Neural cell (in vitro differentiated cells): ENCODE measurements at regions not wholly inside any gene's neighbourhood (a gene's known extent, or its start where the extent isn't known, plus 50 kb on each side); places are given as distances from the start of the nearest gene placed in this dataset.

ENCODE experiments used
- H2AFZ ChIP-seq: fragments of 200-600, 300-800 bp; sonication (generic), shearing (Covaris generic); 2 replicates; pipeline ENCODE4 v1.6.0; 2014; ENCODE audit warnings: low read depth, mild to moderate bottlenecking, antibody characterized with exemption, low read length, moderate library complexity
- H3F3A ChIP-seq: fragments of 200-600 bp; shearing (Covaris generic); 2 replicates; pipeline ENCODE4 v1.6.1; 2016; ENCODE audit warnings: mild to moderate bottlenecking, moderate library complexity, mixed read lengths, antibody characterized with exemption, low read length; ENCODE audit not compliant: insufficient read depth, poor library complexity, severe bottlenecking
- H3K27ac ChIP-seq: fragments of 200-600, 300-800 bp; sonication (generic), shearing (Covaris generic); 2 replicates; pipeline ENCODE4 v1.5.1; 2014; ENCODE audit warnings: mild to moderate bottlenecking, low read length, moderate library complexity
- H3K27me3 ChIP-seq: fragments of 300-800, 200-600 bp; sonication (generic), shearing (Covaris generic); 2 replicates; pipeline ENCODE4 v1.6.0; 2014; ENCODE audit warnings: mild to moderate bottlenecking, low read depth, low read length, moderate library complexity; ENCODE audit not compliant: insufficient read depth
- H3K36me3 ChIP-seq: fragments of 300-800, 200-600 bp; sonication (generic), shearing (Covaris generic); 2 replicates; pipeline ENCODE4 v1.5.1; 2014; ENCODE audit warnings: mild to moderate bottlenecking, antibody characterized with exemption, low read length, moderate library complexity; ENCODE audit not compliant: insufficient read depth
- H3K4me2 ChIP-seq: fragments of 300-800, 200-600 bp; sonication (generic), shearing (Covaris generic); 2 replicates; pipeline ENCODE4 v1.6.0; 2014; ENCODE audit warnings: mild to moderate bottlenecking, low read length
- H3K4me3 ChIP-seq: fragments of 300-800, 200-600 bp; sonication (generic), shearing (Covaris generic); 2 replicates; pipeline ENCODE4 v1.5.1; 2014; ENCODE audit warnings: mild to moderate bottlenecking, low read length, moderate library complexity
- H3K79me2 ChIP-seq: fragments of 200-600 bp; shearing (Covaris generic); replicated peaks from 2 replicates; pipeline ENCODE4 v1.6.0; 2014; ENCODE audit warnings: mild to moderate bottlenecking, low read length, moderate library complexity; ENCODE audit not compliant: insufficient read depth
- H3K9ac ChIP-seq: fragments of 300-800, 200-600 bp; sonication (generic), shearing (Covaris generic); 2 replicates; pipeline ENCODE4 v1.6.1; 2016; ENCODE audit warnings: mild to moderate bottlenecking, low read length, mixed read lengths
- H3K9me2 ChIP-seq: fragments of 200-600 bp; shearing (Covaris generic); 2 replicates; pipeline ENCODE4 v1.6.1; 2016; ENCODE audit warnings: mild to moderate bottlenecking, low read length, mixed read lengths; ENCODE audit not compliant: insufficient read depth
- H3K9me3 ChIP-seq: fragments of 200-600, 300-800 bp; sonication (generic), shearing (Covaris generic); 2 replicates; pipeline ENCODE4 v1.6.1; 2016; ENCODE audit warnings: mild to moderate bottlenecking, mixed run types, low read length, moderate library complexity, mixed read lengths
- H4K20me1 ChIP-seq: fragments of 200-600 bp; shearing (Covaris generic); 2 replicates; pipeline ENCODE4 v1.6.1; 2016; ENCODE audit warnings: mild to moderate bottlenecking, mixed run types; ENCODE audit not compliant: insufficient read depth
- CTCF ChIP-seq: fragments of 450-650 bp; IDR thresholded peaks from 2 replicates; pipeline ENCODE4 v1.5.1; 2014; ENCODE audit warnings: antibody characterized with exemption, mild to moderate bottlenecking, moderate library complexity; ENCODE audit not compliant: poor library complexity, severe bottlenecking
- EP300 ChIP-seq: fragments of 450-650 bp; conservative IDR thresholded peaks from 2 replicates; pipeline ENCODE4 v1.6.1; 2014; ENCODE audit warnings: antibody characterized with exemption, mild to moderate bottlenecking, moderate library complexity; ENCODE audit not compliant: poor library complexity, severe bottlenecking
- EZH2 ChIP-seq: fragments of 200-600, 300-800 bp; shearing (Covaris generic), sonication (generic); IDR thresholded peaks from 2 replicates; pipeline ENCODE4 v1.6.1; 2014; ENCODE audit warnings: antibody characterized with exemption, low read length, borderline replicate concordance, mild to moderate bottlenecking; ENCODE audit not compliant: insufficient read depth, poor library complexity, severe bottlenecking
- MXI1 ChIP-seq: fragments of 450-650 bp; conservative IDR thresholded peaks from 2 replicates; pipeline ENCODE4 v1.6.1; 2014; ENCODE audit warnings: antibody characterized with exemption, mild to moderate bottlenecking; ENCODE audit not compliant: poor library complexity, severe bottlenecking
- POLR2AphosphoS5 ChIP-seq: IDR thresholded peaks from 2 replicates; pipeline ENCODE4 v1.6.1; 2012
- RAD21 ChIP-seq: fragments of 450-650 bp; conservative IDR thresholded peaks from 2 replicates; pipeline ENCODE4 v1.6.1; 2014; ENCODE audit warnings: antibody characterized with exemption, mild to moderate bottlenecking, moderate library complexity
- REST ChIP-seq: IDR thresholded peaks from 2 replicates; pipeline ENCODE4 v1.6.1; 2012; ENCODE audit warnings: borderline replicate concordance
- SMC3 ChIP-seq: fragments of 450-650 bp; conservative IDR thresholded peaks from 2 replicates; pipeline ENCODE4 v1.6.1; 2014; ENCODE audit warnings: antibody characterized with exemption, mild to moderate bottlenecking, moderate library complexity; ENCODE audit not compliant: poor library complexity
- TAF1 ChIP-seq: IDR thresholded peaks from 2 replicates; pipeline ENCODE4 v1.6.1; 2012; ENCODE audit warnings: low read depth

GRCh38 chr10:124153023-124153826 lies 59.8 kb upstream of the CHST15 start:
- H3K27ac ChIP-seq: no peak overlapping the region
- H2AFZ ChIP-seq: no peak overlapping the region
- no peaks in the 10 kb centered on the region for H4K20me1 ChIP-seq
- TF ChIP-seq RAD21 (no peak), SMC3 (no peak), TAF1 (no peak), CTCF (no peak), REST (no peak), POLR2AphosphoS5 (no peak), EP300 (no peak)
- no peaks in the 10 kb centered on the region for H3K9me2 ChIP-seq
- no peaks in the 10 kb centered on the region for H3K79me2 ChIP-seq
- H3K4me2 ChIP-seq: no peak overlapping the region
- no peaks in the 10 kb centered on the region for H3K9me3 ChIP-seq
- H3K4me3 ChIP-seq: no peak overlapping the region
- H3K36me3 ChIP-seq: no peaks in the 10 kb centered on the region
- H3K27me3 ChIP-seq: no peaks in the 10 kb centered on the region
- peaks cover 6% of the 10 kb centered on the region for H3F3A ChIP-seq
- H3K9ac ChIP-seq: no peak overlapping the region

DNA sequence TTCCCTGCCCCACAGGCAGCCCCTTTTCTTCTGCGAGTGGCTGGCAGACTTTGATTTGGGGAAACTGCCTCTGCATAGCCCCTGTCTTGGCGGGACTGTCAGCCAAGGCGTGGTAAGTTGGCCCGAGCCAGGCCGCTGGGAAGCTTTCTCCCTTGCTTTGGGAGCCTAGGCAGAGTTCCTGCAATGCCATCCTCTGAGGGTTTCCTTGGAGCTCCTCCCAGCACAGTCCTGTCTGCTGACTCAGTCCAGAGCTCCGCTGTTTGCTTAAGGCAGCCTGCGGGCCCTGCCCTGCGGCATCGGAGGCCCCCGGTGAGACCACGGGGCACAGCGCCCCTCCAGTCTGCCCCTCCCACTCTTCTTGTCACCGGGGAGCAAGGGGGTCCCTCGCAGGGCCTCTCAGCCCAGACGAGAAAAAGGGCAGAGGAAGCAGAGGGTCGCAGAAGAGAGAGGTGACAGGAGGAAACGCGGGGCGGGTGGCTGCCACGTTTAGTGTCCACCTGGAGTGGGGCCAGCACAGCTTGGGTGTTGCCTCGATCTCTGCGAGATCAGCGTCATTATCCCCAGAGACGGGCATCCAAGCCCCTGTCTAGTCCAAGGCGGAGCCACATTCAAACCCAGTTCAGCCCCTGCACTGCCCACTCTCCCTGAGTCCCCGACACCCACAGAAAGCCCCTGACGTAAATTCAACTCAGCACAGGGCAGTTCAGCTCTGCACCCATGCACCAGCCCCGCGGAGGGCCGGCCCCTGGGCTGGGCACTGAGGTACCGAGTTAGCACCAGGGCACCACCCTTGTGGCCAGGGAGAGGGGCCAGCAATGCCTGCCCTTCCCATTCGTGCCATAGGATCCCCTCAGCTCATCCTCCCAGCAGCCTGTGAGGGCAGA lies 59.0 kb upstream of the CHST15 start:
- H3F3A ChIP-seq: peaks cover 6% of the 10 kb centered on the region
- no peak overlapping the region for H3K4me3 ChIP-seq
- no peaks in the 10 kb centered on the region for H4K20me1 ChIP-seq
- no peaks in the 10 kb centered on the region for H3K27me3 ChIP-seq
- TF ChIP-seq REST (no peak), RAD21 (no peak), MXI1 (no peak), EP300 (no peak), EZH2 (no peak), CTCF (no peak), SMC3 (no peak), TAF1 (no peak), POLR2AphosphoS5 (no peak)
- no peak overlapping the region for H2AFZ ChIP-seq
- no peak overlapping the region for H3K27ac ChIP-seq
- H3K9me3 ChIP-seq: no peaks in the 10 kb centered on the region
- H3K36me3 ChIP-seq: no peaks in the 10 kb centered on the region
- no peak overlapping the region for H3K9ac ChIP-seq
- no peaks in the 10 kb centered on the region for H3K9me2 ChIP-seq
- H3K79me2 ChIP-seq: no peaks in the 10 kb centered on the region
- no peak overlapping the region for H3K4me2 ChIP-seq
